RWPE2 (cell line): ENCODE measurements at regions not wholly inside any gene's neighbourhood (a gene's known extent, or its start where the extent isn't known, plus 50 kb on each side); places are given as distances from the start of the nearest gene placed in this dataset.
"Not testable (repeated sequence)": the region's sequence is repeated elsewhere in the genome, so short reads cannot be mapped to it uniquely, and the experiment has no call there.

ENCODE experiments used
- ATAC-seq: fragments of 200-7000 bp; cut with Tn5 transposase; 3 replicates; pipeline ENCODE4 v1.9.1; 2021; ENCODE audit warnings: low read depth
- DNase-seq: peaks from one replicate; pipeline ENCODE4 v3.0.0-alpha.2; 2020; ENCODE audit warnings: low spot score
- H3K27ac ChIP-seq: fragments of 450-650 bp; 2 replicates; pipeline ENCODE4 v1.5.1; 2017; ENCODE audit warnings: mild to moderate bottlenecking; ENCODE audit not compliant: poor library complexity, severe bottlenecking
- H3K27me3 ChIP-seq: fragments of 250-450 bp; sonication (Bioruptor Pico); 2 replicates; pipeline ENCODE4 v1.5.1; 2021; ENCODE audit warnings: mild to moderate bottlenecking, moderate library complexity; ENCODE audit not compliant: insufficient read depth, poor library complexity, severe bottlenecking
- H3K36me3 ChIP-seq: fragments of 250-450 bp; sonication (Bioruptor Pico); 2 replicates; pipeline ENCODE4 v1.5.1; 2020; ENCODE audit warnings: low read depth, mild to moderate bottlenecking, moderate library complexity
- H3K4me1 ChIP-seq: fragments of 250-450 bp; sonication (Bioruptor Pico); 2 replicates; pipeline ENCODE4 v1.5.1; 2021; ENCODE audit warnings: mild to moderate bottlenecking, moderate library complexity; ENCODE audit not compliant: insufficient read depth, poor library complexity, severe bottlenecking
- H3K4me3 ChIP-seq: fragments of 250-450 bp; sonication (Bioruptor Pico); 2 replicates; pipeline ENCODE4 v1.5.1; 2021; ENCODE audit warnings: mild to moderate bottlenecking, moderate library complexity; ENCODE audit not compliant: severe bottlenecking
- H3K9me3 ChIP-seq: fragments of 250-450 bp; sonication (Bioruptor Pico); 2 replicates; pipeline ENCODE4 v1.5.1; 2021; ENCODE audit warnings: mild to moderate bottlenecking, moderate library complexity; ENCODE audit not compliant: severe bottlenecking

GRCh38 chr9:94387338-94388010 is 59.0 kb upstream of the NUTM2F start:
- not testable (repeated sequence) for H3K36me3 ChIP-seq, DNase-seq, H3K4me3 ChIP-seq, H3K9me3 ChIP-seq, H3K27me3 ChIP-seq, H3K27ac ChIP-seq, H3K4me1 ChIP-seq
- peak; percentile 37; the same call in 1 of the 3 replicates for ATAC-seq

- H3K27ac ChIP-seq, DNase-seq, H3K4me3 ChIP-seq, H3K4me1 ChIP-seq, H3K36me3 ChIP-seq, H3K27me3 ChIP-seq, ATAC-seq, H3K9me3 ChIP-seq: not testable (repeated sequence)
Observed at GRCh38 chr9:94388011-94388406, 59.6 kb upstream of the NUTM2F start.

- not testable (repeated sequence) for H3K36me3 ChIP-seq, H3K4me3 ChIP-seq, DNase-seq
Observed at GRCh38 chr9:94390425-94391098, 62.1 kb upstream of the NUTM2F start.

GRCh38 chr9:94392971-94393624 is 64.7 kb upstream of the NUTM2F start:
- not testable (repeated sequence) for H3K4me3 ChIP-seq, H3K9me3 ChIP-seq, H3K27ac ChIP-seq, H3K4me1 ChIP-seq, DNase-seq, H3K27me3 ChIP-seq, ATAC-seq, H3K36me3 ChIP-seq

More at GRCh38 chr9:94390425-94391098, 62.1 kb upstream of the NUTM2F start:
- peak overlapping the region; percentile 38 for H3K27ac ChIP-seq
- not testable (repeated sequence) for H3K27me3 ChIP-seq, H3K9me3 ChIP-seq, H3K4me1 ChIP-seq
- ATAC-seq, result peak; percentile 96

GRCh38 chr9:94397766-94398379 is 69.4 kb upstream of the NUTM2F start:
- H3K27me3 ChIP-seq, H3K4me1 ChIP-seq, H3K9me3 ChIP-seq, DNase-seq, ATAC-seq, H3K4me3 ChIP-seq, H3K27ac ChIP-seq, H3K36me3 ChIP-seq: not testable (repeated sequence)

GRCh38 chr9:94400461-94400860 is 72.0 kb upstream of the NUTM2F start:
- not testable (repeated sequence) for H3K27ac ChIP-seq, H3K4me1 ChIP-seq, ATAC-seq, H3K27me3 ChIP-seq, H3K36me3 ChIP-seq, H3K4me3 ChIP-seq, DNase-seq, H3K9me3 ChIP-seq

GRCh38 chr9:94402795-94403194 is 74.4 kb upstream of the NUTM2F start:
- not testable (repeated sequence) for H3K4me1 ChIP-seq, H3K9me3 ChIP-seq, H3K36me3 ChIP-seq, H3K27me3 ChIP-seq, H3K4me3 ChIP-seq, DNase-seq, ATAC-seq, H3K27ac ChIP-seq

GRCh38 chr9:94403571-94403970 is 75.1 kb upstream of the NUTM2F start:
- not testable (repeated sequence) for H3K36me3 ChIP-seq, H3K4me3 ChIP-seq, H3K4me1 ChIP-seq, H3K9me3 ChIP-seq, DNase-seq, H3K27me3 ChIP-seq, H3K27ac ChIP-seq, ATAC-seq

- not testable (repeated sequence) for DNase-seq, ATAC-seq
Observed at GRCh38 chr9:94413665-94414064, 85.2 kb upstream of the NUTM2F start.

GRCh38 chr9:94415111-94415510 is 86.7 kb upstream of the NUTM2F start:
- not testable (repeated sequence) for H3K36me3 ChIP-seq, H3K4me1 ChIP-seq, H3K9me3 ChIP-seq, H3K27me3 ChIP-seq, DNase-seq, H3K4me3 ChIP-seq, ATAC-seq, H3K27ac ChIP-seq

More at GRCh38 chr9:94413665-94414064, 85.2 kb upstream of the NUTM2F start:
- H3K27ac ChIP-seq, H3K36me3 ChIP-seq, H3K4me1 ChIP-seq, H3K27me3 ChIP-seq, H3K9me3 ChIP-seq, H3K4me3 ChIP-seq: not testable (repeated sequence)

- not testable (repeated sequence) for H3K27me3 ChIP-seq, DNase-seq, H3K4me3 ChIP-seq, ATAC-seq, H3K36me3 ChIP-seq, H3K4me1 ChIP-seq, H3K9me3 ChIP-seq, H3K27ac ChIP-seq
Observed at GRCh38 chr9:94420098-94420497, 91.7 kb upstream of the NUTM2F start.
